Osteoblast (primary cell): ENCODE measurements at regions not wholly inside any gene's neighbourhood (a gene's known extent, or its start where the extent isn't known, plus 50 kb on each side); places are given as distances from the start of the nearest gene placed in this dataset.
A peak's percentile ranks its signal among the peaks of the same experiment; 100 is the strongest.

Experiments used
- DNase-seq: peaks from one replicate; pipeline ENCODE4 v3.0.0; 2011; ENCODE audit warnings: low spot score, mixed read lengths; ENCODE audit not compliant: insufficient read length; ENCODE audit errors: missing footprints
- H2AFZ ChIP-seq: 2 replicates; pipeline ENCODE4 v1.6.0; 2011; ENCODE audit warnings: mild to moderate bottlenecking, low read length
- H3K27ac ChIP-seq: 2 replicates; pipeline ENCODE4 v1.5.1; 2011; ENCODE audit warnings: mild to moderate bottlenecking, low read depth, low read length, moderate library complexity
- H3K27me3 ChIP-seq: 2 replicates; pipeline ENCODE4 v1.6.0; 2012; ENCODE audit warnings: mild to moderate bottlenecking, control low read depth, inconsistent platforms, low read length, moderate library complexity; ENCODE audit not compliant: insufficient read depth
- H3K36me3 ChIP-seq: 2 replicates; pipeline ENCODE4 v1.5.1; 2011; ENCODE audit warnings: mild to moderate bottlenecking, low read length, control low read depth, moderate library complexity; ENCODE audit not compliant: insufficient read depth
- H3K4me1 ChIP-seq: 2 replicates; pipeline ENCODE4 v1.5.1; 2011; ENCODE audit warnings: mild to moderate bottlenecking, low read length, control low read depth, moderate library complexity; ENCODE audit not compliant: insufficient read depth
- H3K4me2 ChIP-seq: 2 replicates; pipeline ENCODE4 v1.6.0; 2011; ENCODE audit warnings: mild to moderate bottlenecking, low read length; ENCODE audit not compliant: insufficient read depth
- H3K4me3 ChIP-seq: fragments of 200-600 bp; sonication (generic); 3 replicates; pipeline ENCODE4 v1.5.1; 2012; ENCODE audit warnings: mild to moderate bottlenecking, low read length, inconsistent platforms; ENCODE audit not compliant: insufficient read depth
- H3K79me2 ChIP-seq: 2 replicates; pipeline ENCODE4 v1.6.0; 2012; ENCODE audit warnings: mild to moderate bottlenecking, low read length, control low read depth, inconsistent platforms; ENCODE audit not compliant: insufficient read depth
- H3K9me3 ChIP-seq: 2 replicates; pipeline ENCODE4 v1.5.1; 2011; ENCODE audit warnings: low read depth, low read length, control low read depth
- H4K20me1 ChIP-seq: 2 replicates; pipeline ENCODE4 v1.6.0; 2012; ENCODE audit warnings: mild to moderate bottlenecking, low read length, control low read depth; ENCODE audit not compliant: insufficient read depth
- CTCF ChIP-seq: IDR thresholded peaks from 2 replicates; pipeline ENCODE4 v1.5.1; 2011; ENCODE audit warnings: mild to moderate bottlenecking, low read depth, low read length, moderate library complexity; ENCODE audit errors: extremely low read depth

DNA sequence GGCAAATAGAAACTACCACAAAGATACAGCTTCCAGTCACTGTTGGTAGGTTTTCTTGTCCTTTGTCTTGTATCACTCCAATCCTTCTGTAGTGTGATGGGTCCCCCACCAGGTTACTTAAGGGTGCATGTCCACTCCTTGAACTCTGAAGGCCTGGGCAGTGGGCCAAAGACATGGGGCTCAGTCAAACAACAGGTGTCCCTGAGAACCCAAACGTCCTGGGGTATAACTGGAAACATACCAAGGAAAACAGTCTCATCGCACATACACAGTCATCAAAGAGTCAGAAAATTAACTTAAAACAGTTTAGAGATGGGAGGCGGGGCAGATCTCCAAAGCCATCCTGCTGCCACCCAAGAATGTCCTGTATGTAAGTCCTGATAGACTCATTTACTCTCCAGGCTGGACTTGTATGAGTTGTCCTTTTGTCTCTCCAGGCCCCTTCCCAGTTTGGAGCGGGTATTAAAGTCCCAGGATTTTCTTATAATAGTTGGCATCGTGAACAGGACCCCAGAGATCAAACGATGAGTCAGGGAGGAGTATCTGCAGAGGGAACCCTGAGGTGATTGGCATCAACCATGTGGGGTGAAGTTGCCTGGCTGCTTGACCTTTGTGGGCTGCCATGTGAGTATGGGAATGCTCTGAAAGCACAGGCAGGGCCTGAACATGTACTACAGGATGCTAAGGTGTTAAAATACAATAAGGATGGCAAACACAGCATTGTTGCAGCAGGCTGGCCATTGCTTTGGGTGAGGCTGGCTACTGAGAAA lies 613.2 kb upstream of the KLF12 start:
- Histone ChIP-seq H3K9me3 (no peaks in the 10 kb centered on the region), H3K36me3 (no peaks in the 10 kb centered on the region), H3K4me1 (no peaks in the 10 kb centered on the region), H3K79me2 (no peaks in the 10 kb centered on the region), H3K27ac (no peak overlapping the region), H3K4me3 (no peak overlapping the region), H2AFZ (no peak overlapping the region), H3K27me3 (no peaks in the 10 kb centered on the region), H3K4me2 (no peak overlapping the region), H4K20me1 (no peaks in the 10 kb centered on the region)
- no peak for DNase-seq
- TF ChIP-seq CTCF, result no peak

GRCh38 chr13:74743992-74744391 lies 609.8 kb upstream of the KLF12 start:
- H4K20me1 ChIP-seq, result no peaks in the 10 kb centered on the region
- no peaks in the 10 kb centered on the region for H3K9me3 ChIP-seq
- H3K4me1 ChIP-seq, result no peaks in the 10 kb centered on the region
- DNase-seq, result no peak
- H3K4me3 ChIP-seq, result no peak overlapping the region
- H3K79me2 ChIP-seq, result no peaks in the 10 kb centered on the region
- no peak overlapping the region for H3K4me2 ChIP-seq
- no peak overlapping the region for H3K27ac ChIP-seq
- H3K27me3 ChIP-seq, result no peaks in the 10 kb centered on the region
- H2AFZ ChIP-seq, result no peak overlapping the region
- no peak for TF ChIP-seq CTCF
- no peaks in the 10 kb centered on the region for H3K36me3 ChIP-seq

DNA sequence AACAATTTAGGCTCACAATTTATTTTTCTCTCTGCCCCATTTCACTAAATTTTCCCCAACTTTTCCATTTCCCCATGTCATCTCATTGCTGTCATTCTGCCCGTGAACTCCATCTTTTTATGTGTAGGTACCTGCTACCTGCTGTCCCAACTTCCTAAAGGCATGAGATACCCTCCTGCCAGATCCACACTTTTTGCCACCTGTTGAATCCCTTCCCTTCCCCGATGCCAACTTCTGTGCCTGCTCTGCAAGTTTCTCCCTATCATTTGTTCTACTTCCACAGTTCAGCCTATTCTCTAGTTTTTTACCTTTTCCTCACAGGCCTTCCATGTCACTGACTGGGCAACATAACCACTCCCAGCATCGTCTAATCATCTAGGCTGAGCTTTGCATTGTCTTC lies 607.5 kb upstream of the KLF12 start:
- Histone ChIP-seq H3K4me3 (no peak overlapping the region), H2AFZ (no peak overlapping the region), H4K20me1 (no peaks in the 10 kb centered on the region), H3K79me2 (no peaks in the 10 kb centered on the region), H3K27me3 (no peaks in the 10 kb centered on the region), H3K9me3 (no peaks in the 10 kb centered on the region), H3K4me2 (no peak overlapping the region), H3K36me3 (no peaks in the 10 kb centered on the region), H3K27ac (no peak overlapping the region), H3K4me1 (no peaks in the 10 kb centered on the region)
- no peak for DNase-seq
- TF ChIP-seq CTCF, result no peak

GRCh38 chr13:74732736-74733385 lies 598.7 kb upstream of the KLF12 start:
- Histone ChIP-seq H3K4me1 (no peaks in the 10 kb centered on the region), H3K27ac (no peak overlapping the region), H3K4me3 (no peak overlapping the region), H3K36me3 (no peaks in the 10 kb centered on the region), H3K79me2 (no peaks in the 10 kb centered on the region), H3K4me2 (no peak overlapping the region), H4K20me1 (no peaks in the 10 kb centered on the region), H3K27me3 (no peaks in the 10 kb centered on the region), H3K9me3 (no peaks in the 10 kb centered on the region), H2AFZ (peak overlapping the region; percentile 52)
- no peak for DNase-seq
- TF ChIP-seq CTCF, result no peak
